NCI-H2171 (cell line): ENCODE measurements at regions not wholly inside any gene's neighbourhood (a gene's known extent, or its start where the extent isn't known, plus 50 kb on each side); places are given as distances from the start of the nearest gene placed in this dataset.

Experiments used
- DNase-seq: peaks from one replicate; lab custom pipeline; 2025; lab: John Stamatoyannopoulos, UW

DNA sequence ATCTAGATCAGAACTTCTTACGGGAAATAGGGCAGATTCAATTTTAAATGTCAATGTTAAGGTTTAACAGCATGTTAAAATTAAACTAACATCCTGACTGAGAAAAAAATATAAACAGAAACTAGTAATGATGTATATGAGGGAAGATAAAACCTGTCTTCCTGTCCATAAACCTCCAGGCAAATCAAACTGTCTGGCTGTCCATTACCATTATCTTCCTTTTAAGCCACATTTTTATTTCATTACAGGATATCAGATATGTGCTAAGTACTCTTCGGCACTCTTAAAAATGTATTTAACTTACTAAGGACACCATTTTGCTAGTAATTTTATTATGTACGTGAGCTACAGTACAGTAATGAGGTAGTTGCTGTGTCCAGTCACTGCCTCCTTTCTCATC is 1461.7 kb upstream of the ALCAM start:
- DNase-seq = no peak

DNA sequence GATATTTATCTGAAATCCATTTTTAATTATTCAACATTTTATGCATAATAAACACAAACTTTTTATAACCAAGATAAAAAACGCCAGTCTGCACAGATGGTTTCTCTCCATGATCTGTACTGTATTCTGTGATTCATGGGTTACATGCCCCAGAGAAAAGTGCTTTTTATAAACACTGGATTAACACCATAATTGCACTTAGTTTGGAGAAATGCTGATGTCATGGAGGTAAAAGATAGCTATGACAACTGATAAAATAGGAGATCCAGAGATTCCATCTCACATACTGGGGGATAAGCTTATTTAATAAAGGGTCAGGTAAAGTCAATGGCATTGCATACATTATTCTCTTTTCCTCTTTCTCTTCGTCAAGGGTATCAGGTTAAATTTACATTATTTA is 1460.4 kb upstream of the ALCAM start:
- no peak for DNase-seq

DNA sequence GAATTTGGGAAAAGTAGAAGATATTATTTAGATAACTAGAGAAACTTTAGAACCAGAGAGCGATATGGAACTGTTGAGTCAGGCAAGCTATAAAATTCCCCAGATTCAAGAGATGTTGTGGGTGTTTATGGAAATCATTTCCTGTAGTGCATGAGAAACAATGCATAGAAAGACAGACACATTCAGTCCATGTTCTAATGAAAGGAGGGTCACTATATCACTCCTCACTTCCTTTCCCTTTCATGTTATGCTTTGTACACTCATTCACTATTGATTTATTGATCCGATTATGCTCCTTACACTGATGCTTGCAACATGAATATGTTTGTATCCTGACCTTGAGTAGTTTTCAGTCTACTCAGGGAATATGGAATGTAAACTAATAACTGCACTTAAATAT is 1459.9 kb upstream of the ALCAM start:
- DNase-seq = no peak

DNA sequence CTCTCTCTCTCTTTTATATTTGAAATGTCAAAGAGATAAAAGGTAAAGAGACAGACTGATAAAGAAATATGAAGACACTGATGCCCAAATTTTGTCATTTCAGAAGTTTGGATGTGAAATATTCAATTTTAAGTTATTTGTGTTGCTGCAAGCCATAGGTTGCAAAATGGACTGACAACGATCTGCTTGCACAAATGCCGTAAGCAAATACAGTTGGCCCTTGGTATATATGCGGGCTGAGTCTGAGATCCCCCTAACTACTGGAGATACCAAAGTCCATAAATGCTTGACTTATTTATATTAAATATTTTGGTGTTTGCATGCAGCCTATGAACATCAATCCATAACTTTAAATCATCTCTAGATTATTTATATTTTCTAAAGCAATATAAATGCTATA is 1459.1 kb upstream of the ALCAM start:
- no peak for DNase-seq

DNA sequence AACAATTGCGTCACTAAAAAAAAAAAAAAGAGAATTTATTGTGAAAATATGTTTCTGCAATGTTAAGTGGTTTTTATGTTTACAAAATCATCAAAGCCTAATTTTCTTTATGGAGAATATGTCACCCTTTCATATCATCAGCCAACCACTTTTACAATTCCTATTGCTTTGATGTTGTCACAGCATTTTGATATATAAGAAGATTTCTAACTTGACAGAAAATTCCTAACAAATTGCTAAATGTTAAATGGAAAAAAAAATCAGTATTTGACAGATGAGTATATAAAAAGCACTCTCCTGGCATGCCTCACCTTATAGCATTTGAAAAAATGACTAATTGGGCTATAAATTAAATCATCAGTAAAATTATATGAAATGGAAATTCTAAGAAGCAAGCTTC is 1457.3 kb upstream of the ALCAM start:
- no peak for DNase-seq

DNA sequence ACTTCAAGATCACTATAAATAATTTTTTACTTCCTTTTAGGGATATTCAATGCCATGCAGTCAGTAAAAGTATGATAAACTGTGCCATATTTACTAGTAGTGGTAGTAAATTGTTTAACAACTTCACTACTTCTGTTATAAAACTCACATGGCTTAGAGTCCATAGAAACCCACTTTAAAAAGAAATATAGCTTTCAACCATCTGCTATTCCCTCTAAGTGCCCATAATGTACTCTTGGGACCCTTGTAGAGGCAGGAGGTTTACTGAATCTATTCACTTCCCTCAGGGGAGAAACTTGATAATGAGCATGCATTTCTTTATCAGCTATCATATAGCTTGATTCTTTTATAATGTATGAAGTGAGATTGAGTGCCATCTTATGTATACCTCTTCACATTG is 1448.4 kb upstream of the ALCAM start:
- peak; percentile 40 for DNase-seq

DNA sequence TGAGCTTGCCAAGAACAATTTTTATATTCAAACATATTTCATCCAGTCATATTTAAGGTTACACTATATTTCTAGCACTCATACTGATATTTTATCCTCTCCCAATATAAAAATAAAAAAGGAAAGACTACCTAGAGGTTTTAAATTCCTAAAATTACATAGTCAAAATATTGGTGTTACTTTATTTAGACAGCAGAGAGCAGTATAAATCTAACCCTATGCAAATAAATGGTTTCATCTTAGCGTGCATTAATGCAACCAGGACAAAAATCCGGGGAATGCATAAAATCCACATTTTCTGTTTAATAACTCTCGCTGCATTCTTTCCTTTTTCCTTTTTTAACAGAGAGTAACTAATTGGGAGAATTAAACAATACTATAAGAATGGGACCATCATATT is 1447.4 kb upstream of the ALCAM start:
- DNase-seq = no peak

DNA sequence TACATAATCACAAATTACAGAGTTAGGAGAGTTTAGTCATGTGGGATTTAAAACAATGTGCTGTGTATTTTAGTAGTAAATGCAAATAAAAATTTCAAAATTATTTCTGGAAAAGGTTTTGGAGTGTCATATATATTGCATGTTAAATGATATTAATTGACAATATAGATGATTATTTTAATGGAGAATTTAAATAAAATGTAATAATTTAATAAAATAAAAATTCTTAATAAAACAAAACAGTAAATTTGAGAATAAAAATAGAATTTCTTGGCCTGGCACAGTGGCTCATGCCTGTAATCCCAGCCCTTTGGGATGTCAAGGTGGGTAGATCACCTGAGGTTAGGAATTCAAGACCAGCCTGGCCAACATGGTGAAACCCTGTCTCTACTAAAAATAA is 1442.8 kb upstream of the ALCAM start:
- no peak for DNase-seq

DNA sequence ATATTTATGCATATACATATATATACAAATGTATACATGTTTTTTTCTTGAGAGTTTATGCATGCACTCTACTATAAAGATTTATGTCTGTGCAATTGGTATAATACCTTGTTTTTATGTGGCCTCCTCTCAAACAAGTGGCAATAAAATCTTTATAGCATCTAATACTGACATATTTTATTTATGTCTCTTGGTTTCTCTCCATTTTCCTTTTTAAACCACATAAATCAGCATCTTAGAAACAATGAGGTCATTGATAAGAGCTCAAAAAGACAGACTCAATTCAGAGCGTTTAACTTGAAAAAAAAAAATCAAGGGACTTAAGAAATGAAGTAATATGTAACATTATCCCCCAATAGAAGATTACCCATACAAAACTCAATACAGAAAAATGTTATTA is 1442.2 kb upstream of the ALCAM start:
- DNase-seq = no peak

DNA sequence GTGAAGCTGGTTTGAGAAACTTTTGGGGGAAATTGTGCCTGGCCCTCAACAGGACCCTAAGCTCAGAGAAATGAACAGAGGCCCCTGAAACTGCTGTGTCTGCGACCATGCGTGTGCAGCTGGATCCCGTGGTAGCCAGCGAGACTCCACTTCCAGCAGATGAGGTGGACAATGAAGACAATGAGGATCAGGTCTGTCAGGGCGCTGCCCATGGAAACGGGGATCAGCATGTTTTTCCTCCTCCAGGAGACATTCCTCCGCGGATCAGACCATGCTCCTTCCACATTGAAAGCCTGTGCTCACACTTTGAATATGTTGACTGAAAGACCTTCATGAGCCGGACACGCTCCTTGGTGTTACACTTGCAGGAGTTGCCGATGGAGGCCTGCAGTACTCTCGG is 1439.8 kb upstream of the ALCAM start:
- DNase-seq = no peak

DNA sequence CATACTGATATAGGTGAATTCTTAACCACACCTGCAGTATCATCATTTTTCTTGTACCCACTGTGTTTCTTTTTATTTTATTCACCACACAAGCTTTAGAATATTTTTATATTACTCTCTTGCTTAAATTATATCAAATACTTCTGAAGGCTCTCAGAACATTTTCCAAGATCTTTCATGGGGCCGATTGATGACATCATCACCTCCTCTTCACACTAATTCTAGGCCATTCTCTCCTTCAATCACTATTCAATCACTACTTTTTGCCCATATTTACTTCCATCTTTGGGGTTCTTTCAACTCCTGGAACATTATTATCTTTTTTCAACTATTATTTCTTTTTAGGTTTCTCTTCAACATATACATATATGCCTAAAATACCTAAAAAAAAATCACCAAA is 1438.8 kb upstream of the ALCAM start:
- DNase-seq = no peak

DNA sequence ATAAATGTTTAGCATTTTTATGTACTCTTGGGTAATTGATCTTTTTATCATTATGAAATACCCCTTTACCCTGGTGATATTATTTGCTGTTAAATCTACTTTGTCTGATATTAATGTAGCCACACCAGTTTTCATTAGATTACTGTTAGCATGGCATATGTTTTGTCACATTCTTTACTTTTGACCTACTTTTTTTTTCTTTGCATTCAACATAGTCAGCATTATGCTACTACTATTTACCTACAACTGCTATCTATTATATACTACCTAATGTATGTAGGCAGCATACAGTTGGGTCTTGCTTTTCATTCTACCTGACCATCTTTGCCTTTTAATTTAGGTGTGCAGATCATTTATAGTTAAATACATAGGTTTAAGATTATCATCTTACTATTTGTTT is 1429.6 kb upstream of the ALCAM start:
- no peak for DNase-seq

DNA sequence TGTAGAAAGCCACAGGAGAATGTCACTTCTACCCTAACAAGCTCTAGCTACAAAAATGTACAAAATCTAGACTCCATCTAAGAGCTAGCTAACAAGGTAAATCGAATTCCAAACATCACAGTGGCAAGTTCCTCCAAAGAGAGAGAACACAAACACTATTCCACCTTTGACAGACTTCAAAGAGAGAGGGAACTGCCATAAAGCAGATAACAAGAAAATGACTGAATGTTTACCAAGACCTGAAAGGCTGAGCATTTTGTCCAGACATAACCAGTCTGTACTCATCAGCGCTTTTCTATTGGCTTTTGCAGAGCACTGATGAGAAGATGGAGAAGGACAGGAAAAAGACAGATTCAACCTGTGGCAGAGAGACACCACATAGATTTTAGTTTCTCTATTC is 1419.6 kb upstream of the ALCAM start:
- no peak for DNase-seq

DNA sequence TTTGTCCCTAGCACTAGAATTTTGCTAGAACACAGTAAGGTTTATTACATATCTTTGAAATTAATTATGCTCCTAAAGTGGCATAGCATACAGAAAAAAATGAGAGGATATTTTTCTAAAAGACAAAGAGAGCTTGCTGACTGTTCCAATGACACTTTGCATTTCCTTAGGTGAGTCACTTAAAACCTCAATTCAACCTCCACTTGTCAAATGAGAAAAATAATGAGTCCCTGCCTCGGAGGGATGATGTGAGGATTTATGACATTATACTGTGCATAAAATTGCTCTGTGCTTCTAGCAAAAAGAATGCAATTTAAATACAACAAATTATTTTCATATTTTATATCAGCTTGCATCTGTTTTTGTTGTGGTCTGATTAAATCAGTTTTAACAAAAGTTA is 1417.0 kb upstream of the ALCAM start:
- no peak for DNase-seq

DNA sequence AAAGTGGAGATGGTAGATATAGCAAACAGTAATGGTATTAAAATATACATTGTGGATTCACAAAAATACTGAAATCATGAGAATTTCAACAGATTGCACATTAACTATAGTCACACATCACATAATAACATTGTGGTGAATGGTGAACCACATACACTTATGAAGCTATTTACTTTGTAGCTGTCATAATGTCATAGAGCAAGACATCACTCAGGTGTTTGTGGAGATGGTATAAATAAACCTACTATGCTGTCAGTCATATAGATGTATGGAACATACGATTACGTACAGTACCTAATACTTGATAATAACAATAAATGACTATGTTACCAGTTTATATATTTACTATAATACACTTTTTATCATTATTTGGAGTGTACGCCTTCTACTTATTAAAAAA is 1416.0 kb upstream of the ALCAM start:
- DNase-seq = no peak

DNA sequence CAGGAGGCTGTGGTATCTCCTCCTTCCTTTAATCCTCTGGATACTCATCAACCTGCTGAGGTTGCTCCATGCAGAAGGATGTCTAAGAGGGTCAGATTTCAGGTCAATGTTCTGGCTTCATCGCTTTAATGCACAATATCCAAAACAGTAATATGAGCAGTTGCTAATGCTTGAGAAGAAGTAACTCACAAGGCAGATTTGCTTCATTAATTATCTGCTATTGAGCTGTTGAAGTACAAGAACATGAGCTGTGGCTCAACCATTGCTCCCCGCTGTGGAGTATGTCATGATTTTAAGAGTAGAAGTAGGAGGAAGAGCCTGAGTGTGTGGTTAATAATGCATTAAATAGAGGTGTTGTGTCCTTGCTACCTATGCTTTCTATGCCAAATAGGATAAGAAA is 1412.9 kb upstream of the ALCAM start:
- no peak for DNase-seq

DNA sequence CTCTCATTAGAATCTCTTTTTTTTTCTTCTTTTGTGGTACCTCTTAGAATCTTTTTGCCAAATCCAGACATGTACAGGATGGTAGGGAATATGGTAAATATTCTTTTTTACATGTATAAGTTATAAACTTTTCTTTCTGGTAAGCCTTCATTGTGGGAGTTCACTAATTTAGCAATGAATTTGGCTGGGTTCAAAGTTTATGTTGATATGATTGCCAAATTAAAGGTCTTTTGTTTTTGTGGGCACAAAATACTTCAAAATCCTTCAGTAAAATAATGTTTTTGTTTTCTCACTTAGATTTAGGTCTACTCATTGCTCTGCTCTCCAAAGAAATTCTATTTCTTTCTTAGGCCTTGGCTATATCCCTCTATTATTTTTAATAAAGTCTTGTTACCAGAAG is 1405.9 kb upstream of the ALCAM start:
- no peak for DNase-seq

DNA sequence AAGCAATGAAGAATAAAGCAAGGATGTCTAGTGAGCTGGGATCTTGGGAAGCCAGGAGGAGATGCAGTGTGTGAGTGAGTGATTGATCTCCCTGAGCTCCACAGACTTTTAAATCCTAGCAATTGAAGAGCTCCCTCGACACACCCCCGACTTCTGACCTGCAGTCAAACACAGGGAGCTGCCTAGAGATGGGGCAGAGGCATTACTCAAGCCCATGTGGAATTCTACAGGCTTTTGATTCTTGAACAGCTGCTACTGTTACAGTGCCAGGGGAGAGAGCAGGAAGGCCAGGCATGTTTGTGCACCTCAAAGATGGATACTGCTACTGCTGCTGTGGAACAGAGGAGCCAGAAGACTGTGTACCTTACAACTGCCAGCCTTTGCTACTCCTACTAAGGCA is 1403.1 kb upstream of the ALCAM start:
- DNase-seq = no peak

DNA sequence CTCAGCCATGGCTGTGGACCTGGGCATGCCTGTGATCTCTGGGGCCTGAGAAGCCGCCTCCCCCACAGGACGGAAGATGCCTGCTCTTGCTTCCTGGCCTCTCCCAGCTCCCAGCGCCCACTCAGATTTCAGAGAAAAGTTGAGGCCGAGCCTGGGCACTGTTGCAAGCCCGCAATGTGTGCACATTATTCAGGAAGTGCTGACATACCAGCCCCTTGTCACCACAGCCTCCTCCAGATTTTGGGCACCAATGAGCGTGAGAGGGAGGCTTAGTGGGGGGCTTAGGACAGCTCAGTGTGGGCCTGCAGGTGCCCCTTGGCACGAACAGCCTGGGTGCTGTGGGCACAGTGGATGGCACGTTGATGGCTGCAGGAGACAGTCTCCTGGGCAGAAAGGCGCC is 1400.9 kb upstream of the ALCAM start:
- no peak for DNase-seq

DNA sequence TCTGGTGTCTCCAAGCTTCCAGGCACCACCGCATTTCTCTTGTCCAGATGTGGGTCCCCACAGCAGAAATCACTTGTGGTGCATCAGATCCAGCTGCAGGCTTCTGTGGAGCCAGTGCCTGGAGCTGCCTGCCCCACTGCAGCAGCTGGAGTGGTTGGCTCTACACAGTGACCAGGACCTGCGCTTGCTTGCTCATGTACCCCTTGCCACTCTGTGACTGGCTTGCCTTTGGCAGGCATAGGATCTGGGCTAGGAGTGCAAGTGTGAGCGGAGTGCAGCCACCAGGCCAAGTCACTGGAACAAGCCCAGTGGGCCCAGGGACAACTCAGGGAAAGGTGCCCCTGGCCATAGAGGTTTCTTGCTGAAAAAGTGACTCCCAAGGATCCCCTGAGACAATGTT is 1400.0 kb upstream of the ALCAM start:
- no peak for DNase-seq

DNA sequence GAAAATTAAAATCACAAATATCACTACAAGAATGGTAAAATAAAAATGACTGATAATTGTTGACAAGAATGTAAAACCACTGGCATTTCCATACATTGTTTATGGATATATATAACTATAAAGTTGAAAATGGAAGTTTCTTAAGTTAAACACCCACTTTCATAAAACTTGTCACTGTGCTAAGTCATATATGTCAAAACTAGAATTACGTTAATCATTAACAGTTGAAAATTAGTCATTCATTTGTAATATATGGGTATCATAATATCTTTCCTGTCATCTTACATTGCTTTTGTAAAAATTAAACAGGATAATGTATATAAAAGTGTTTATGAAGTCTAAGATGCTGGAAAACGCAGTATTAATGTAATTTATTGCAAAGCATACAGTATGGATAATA is 1398.6 kb upstream of the ALCAM start:
- DNase-seq = no peak

DNA sequence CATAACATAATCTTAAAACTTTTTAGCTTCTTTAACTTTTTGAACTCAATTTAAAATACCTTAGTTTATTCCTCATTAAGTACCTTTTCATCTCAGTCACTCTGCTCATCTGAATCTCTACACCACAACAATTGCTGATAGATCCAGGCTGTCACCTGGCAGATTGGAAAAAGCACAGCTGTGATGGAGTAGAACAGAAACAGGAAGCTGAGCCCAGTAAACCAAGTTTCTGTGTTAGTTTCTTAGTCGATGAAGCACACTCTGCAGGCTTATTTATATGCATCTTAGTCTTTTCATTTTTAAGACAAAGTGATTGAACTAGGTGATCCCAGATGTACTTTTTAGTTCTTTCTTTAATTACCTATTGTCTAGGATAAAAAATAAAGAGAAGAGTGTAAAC is 1398.0 kb upstream of the ALCAM start:
- no peak for DNase-seq

DNA sequence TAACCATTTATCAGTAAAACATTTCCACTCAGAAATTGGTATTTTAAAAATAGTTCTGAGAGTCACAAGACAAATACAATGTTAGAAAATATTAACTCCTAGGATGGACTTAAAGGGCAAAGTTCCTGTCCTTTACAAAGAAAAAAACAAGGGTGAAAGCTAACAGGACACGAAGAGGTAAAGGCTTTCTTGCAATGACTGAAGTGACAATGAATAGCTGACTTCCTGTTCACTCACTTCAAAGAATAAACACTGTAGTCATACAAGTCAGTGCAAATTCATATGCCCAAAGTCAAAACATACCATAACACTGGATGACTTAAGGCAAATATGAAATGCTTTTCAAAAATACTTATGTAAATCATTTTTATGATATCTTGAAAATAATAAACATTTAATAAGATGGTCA is 1389.8 kb upstream of the ALCAM start:
- no peak for DNase-seq

DNA sequence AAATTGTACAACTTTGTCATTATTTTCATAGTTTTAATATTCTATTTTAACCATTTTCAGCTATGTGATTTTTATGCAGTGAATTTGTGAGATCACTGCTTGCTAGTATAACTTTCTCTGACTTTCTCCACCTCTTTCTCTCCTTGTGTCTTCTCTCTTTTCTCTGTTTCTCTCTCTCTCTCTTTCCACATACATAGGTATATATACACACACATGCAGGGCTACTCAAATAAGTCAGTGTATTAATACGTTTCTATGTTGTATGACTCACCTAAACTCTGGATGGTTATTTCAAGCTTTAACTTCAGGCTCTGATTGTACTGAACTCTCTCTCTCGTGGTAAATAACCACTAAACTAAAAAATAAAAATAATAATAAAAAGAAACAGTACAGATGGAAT is 1389.3 kb upstream of the ALCAM start:
- DNase-seq = no peak

DNA sequence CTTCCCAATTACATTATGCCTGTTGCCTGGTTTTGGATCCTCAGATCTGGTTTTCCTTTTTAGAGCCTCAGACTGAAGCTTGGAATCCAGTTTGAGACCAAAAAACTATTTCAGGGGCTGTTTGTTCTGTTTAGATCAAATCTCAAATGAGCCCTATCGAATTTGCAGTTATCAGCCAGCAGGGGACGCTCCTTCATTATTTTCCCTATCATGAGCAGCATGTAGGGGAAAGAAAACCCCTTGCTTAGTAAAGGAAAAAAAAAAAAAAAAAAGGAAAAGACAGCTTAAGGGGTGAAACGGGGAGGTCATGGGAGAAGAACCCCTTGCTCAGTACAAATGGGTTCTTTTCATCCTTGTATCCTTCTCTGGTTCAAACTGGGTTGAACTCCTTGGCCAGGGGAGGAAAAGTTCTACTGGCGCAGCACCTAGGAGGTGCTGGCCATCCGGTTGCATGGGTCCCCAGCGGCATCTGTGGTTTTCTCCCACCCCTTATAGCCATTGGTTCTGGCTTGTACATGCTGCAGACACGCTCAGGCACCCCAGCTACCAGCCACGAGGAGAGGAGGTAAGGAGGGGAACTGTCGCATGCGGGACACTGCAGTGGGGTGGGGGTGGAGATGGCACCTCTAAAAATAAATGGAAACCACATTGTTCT is 1375.1 kb upstream of the ALCAM start:
- no peak for DNase-seq
